D721Med (cell line): ENCODE measurements at regions not wholly inside any gene's neighbourhood (a gene's known extent, or its start where the extent isn't known, plus 50 kb on each side); places are given as distances from the start of the nearest gene placed in this dataset.

Experiments
- DNase-seq: peaks from one replicate; pipeline ENCODE4 v3.0.0; 2011; ENCODE audit warnings: low spot score; ENCODE audit not compliant: insufficient read length
- FAIRE-seq: peaks from 2 replicates; lab custom pipeline; 2011; peaks lifted over from hg19 to GRCh38; lab: Jason Lieb, UNC
- CTCF ChIP-seq: IDR thresholded peaks from 2 replicates; pipeline ENCODE4 v1.5.1; 2012; ENCODE audit warnings: mild to moderate bottlenecking, control low read depth; ENCODE audit not compliant: insufficient read depth; ENCODE audit errors: missing control alignments

GRCh38 chr1:234884006-234884405 is 244.6 kb downstream of the TOMM20 start:
- no peak for TF ChIP-seq CTCF
- FAIRE-seq, result no peak

GRCh38 chr1:234882898-234883297 is 245.7 kb downstream of the TOMM20 start:
- FAIRE-seq (no peak), DNase-seq (no peak)
- TF ChIP-seq CTCF, result no peak

More at GRCh38 chr1:234884006-234884405, 244.6 kb downstream of the TOMM20 start:
- DNase-seq, result no peak

- DNase-seq (no peak), FAIRE-seq (no peak)
- no peak for TF ChIP-seq CTCF
Measured at GRCh38 chr1:234881893-234882771, 246.5 kb downstream of the TOMM20 start.

GRCh38 chr1:234879147-234880080 is 249.2 kb downstream of the TOMM20 start:
- no peak for FAIRE-seq
- DNase-seq, result no peak
- TF ChIP-seq CTCF, result no peak

GRCh38 chr1:234878288-234878687 is 250.3 kb downstream of the TOMM20 start:
- no peak for TF ChIP-seq CTCF
- DNase-seq (no peak), FAIRE-seq (no peak)

- FAIRE-seq (no peak), DNase-seq (no peak)
Measured at GRCh38 chr1:234877761-234878160, 250.9 kb downstream of the TOMM20 start.

More at GRCh38 chr1:234877761-234878160, 250.9 kb downstream of the TOMM20 start:
- no peak for TF ChIP-seq CTCF
